ENCODE measurements at regions not wholly inside any gene's neighbourhood (a gene's known extent, or its start where the extent isn't known, plus 50 kb on each side); places are given as distances from the start of the nearest gene placed in this dataset.

DNA sequence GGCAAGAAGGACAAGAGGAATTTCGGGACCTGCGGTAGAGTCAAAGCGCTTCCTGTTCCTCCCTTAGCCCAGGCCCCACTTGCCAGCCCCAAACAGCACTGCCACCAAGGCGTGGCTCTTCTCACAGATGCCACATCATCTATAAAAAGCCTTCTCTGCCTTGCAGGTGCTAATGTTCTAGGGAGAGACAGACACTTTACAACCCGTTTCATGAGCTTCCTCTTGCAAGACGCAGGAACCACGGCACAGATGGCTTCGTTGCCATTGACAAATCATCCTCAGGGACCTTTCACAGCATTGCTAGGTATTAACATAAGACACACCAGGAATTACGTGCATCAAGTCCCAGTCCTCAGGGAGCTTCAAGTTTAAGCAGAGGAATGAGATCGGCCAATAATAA, 180.9 kb downstream of the JCAD start:
- DNase-seq, result no peak

DNA sequence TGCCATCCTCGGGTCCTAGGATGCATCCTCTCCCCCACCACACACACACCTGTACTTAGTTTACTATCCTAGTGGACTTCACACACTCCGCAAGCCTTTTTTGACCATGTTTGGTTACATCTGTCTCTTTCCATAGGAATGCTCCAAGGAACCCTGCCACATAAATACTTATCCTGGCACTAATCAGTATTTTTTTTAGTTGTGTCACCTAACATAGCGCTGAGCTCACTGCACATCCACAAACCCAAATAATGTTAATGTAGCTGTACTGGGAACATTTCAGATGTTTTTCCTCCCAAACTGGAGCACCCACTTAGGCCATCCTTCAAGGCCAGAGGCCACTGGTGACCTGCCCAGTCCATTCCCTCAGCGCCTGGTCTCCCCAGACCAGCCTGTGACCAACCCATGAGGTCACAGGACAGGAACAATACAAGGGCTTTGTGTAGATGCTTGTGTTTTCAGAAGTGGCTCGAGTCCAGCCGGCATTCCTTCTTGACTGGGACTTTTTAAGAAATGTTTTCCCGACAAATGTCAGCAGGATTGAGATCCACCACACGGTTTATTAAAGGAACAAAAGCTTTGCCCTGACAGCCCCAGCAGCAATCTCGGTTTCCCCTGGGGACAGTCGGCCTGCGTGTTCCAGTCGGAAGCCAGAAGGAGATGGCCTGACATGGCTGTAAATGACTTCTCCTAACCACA, 181.4 kb downstream of the JCAD start:
- H3K9me3 Mint-ChIP-seq, result no peaks in the 10 kb centered on the region
- DNase-seq, result no peak

More for the DNA sequence above, 180.9 kb downstream of the JCAD start:
- peaks cover 3 to 16% (median 5%) of the 10 kb centered on the region in 3 donors for H3K27me3 Mint-ChIP-seq (ENCODE audit: low read depth in 3 of 3)
- H3K9ac ChIP-seq (ENCODE audit: insufficient read depth, low read length, poor library complexity, severe bottlenecking), result no peak overlapping the region
- WGBS (ENCODE audit: insufficient coverage), result 0% methylated on average over 8 of the region's 10 CpGs
- no peak overlapping the region for H3K27ac Mint-ChIP-seq
- no peaks in the 10 kb centered on the region for H3K36me3 ChIP-seq (replicated peaks in 1 of 2; ENCODE audit: control insufficient read depth in 1 of 2, insufficient read depth in 2 of 2, low read length in 2 of 2)
- H3K9me3 ChIP-seq (replicated peaks in 1 of 2; ENCODE audit: control insufficient read depth in 1 of 2, insufficient read depth in 1 of 2, low read length in 2 of 2), result no peaks in the 10 kb centered on the region
- H3K9me3 Mint-ChIP-seq, result no peaks in the 10 kb centered on the region
- H3K36me3 Mint-ChIP-seq, result no peaks in the 10 kb centered on the region
- no peak overlapping the region for H3K27ac ChIP-seq (ENCODE audit: low read depth in 1 of 2, low read length in 2 of 2)
- intact Hi-C loops (cut with micrococcal nuclease), result no loop called here
- H3K4me1 Mint-ChIP-seq, result peaks cover 13% of the 10 kb centered on the region
- H3K4me1 ChIP-seq (ENCODE audit: control insufficient read depth in 1 of 2, insufficient read depth in 2 of 2, low read length in 2 of 2), result peaks cover 0 to 8% of the 10 kb centered on the region in 2 donors
- H3K27me3 ChIP-seq (ENCODE audit: control insufficient read depth in 2 of 2, insufficient read depth in 2 of 2, low read length in 2 of 2), result no peaks in the 10 kb centered on the region
- H3K4me2 ChIP-seq (replicated peaks; ENCODE audit: extremely low read depth, low read length, poor library complexity, severe bottlenecking), result no peak overlapping the region
- no peak overlapping the region for H3K4me3 ChIP-seq (replicated peaks in 1 of 3; ENCODE audit: low read depth in 2 of 3, low read length in 3 of 3)
- peak overlapping the region in 1 of 2 donors; percentile 4 for H3K4me3 Mint-ChIP-seq
- no peak overlapping the region for H2AFZ ChIP-seq (ENCODE audit: insufficient read depth, low read depth, low read length, poor library complexity, severe bottlenecking)
- TF ChIP-seq, protein P1, sequence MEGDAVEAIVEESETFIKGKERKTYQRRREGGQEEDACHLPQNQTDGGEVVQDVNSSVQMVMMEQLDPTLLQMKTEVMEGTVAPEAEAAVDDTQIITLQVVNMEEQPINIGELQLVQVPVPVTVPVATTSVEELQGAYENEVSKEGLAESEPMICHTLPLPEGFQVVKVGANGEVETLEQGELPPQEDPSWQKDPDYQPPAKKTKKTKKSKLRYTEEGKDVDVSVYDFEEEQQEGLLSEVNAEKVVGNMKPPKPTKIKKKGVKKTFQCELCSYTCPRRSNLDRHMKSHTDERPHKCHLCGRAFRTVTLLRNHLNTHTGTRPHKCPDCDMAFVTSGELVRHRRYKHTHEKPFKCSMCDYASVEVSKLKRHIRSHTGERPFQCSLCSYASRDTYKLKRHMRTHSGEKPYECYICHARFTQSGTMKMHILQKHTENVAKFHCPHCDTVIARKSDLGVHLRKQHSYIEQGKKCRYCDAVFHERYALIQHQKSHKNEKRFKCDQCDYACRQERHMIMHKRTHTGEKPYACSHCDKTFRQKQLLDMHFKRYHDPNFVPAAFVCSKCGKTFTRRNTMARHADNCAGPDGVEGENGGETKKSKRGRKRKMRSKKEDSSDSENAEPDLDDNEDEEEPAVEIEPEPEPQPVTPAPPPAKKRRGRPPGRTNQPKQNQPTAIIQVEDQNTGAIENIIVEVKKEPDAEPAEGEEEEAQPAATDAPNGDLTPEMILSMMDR (IDR thresholded peaks at IDR 0.05), result no peak
- H4K20me1 ChIP-seq (ENCODE audit: insufficient read depth, low read length), result no peaks in the 10 kb centered on the region
- no peaks in the 10 kb centered on the region for H3K79me2 ChIP-seq (ENCODE audit: insufficient read depth, low read length)

More for the DNA sequence above, 181.4 kb downstream of the JCAD start:
- Histone ChIP-seq H3K36me3 (replicated peaks in 1 of 2; ENCODE audit: control insufficient read depth in 1 of 2, insufficient read depth in 2 of 2, low read length in 2 of 2) (no peaks in the 10 kb centered on the region), H3K9ac (ENCODE audit: insufficient read depth, low read length, poor library complexity, severe bottlenecking) (no peak overlapping the region), H3K27ac (ENCODE audit: low read depth in 1 of 2, low read length in 2 of 2) (no peak overlapping the region), H3K9me3 (replicated peaks in 1 of 2; ENCODE audit: control insufficient read depth in 1 of 2, insufficient read depth in 1 of 2, low read length in 2 of 2) (no peaks in the 10 kb centered on the region), H3K4me3 (replicated peaks in 1 of 3; ENCODE audit: low read depth in 2 of 3, low read length in 3 of 3) (no peak overlapping the region), H3K79me2 (ENCODE audit: insufficient read depth, low read length) (no peaks in the 10 kb centered on the region), H4K20me1 (ENCODE audit: insufficient read depth, low read length) (no peaks in the 10 kb centered on the region), H3K4me1 (ENCODE audit: control insufficient read depth in 1 of 2, insufficient read depth in 2 of 2, low read length in 2 of 2) (peaks cover 0 to 8% of the 10 kb centered on the region in 2 donors), H2AFZ (ENCODE audit: insufficient read depth, low read depth, low read length, poor library complexity, severe bottlenecking) (no peak overlapping the region), H3K4me2 (replicated peaks; ENCODE audit: extremely low read depth, low read length, poor library complexity, severe bottlenecking) (no peak overlapping the region), H3K27me3 (ENCODE audit: control insufficient read depth in 2 of 2, insufficient read depth in 2 of 2, low read length in 2 of 2) (no peaks in the 10 kb centered on the region)
- WGBS (ENCODE audit: insufficient coverage), result 37% methylated on average over 10 of the region's 12 CpGs
- peaks cover 4 to 14% (median 5%) of the 10 kb centered on the region in 3 donors for H3K27me3 Mint-ChIP-seq (ENCODE audit: low read depth in 3 of 3)
- peak overlapping the region in 1 of 2 donors; percentile 4 for H3K4me3 Mint-ChIP-seq
- H3K27ac Mint-ChIP-seq, result no peak overlapping the region
- TF ChIP-seq, protein P1 (IDR thresholded peaks at IDR 0.05), result no peak
- no peaks in the 10 kb centered on the region for H3K36me3 Mint-ChIP-seq
- H3K4me1 Mint-ChIP-seq, result peaks cover 13% of the 10 kb centered on the region
- intact Hi-C loops (cut with micrococcal nuclease), result no loop called here

Measured in CD14-positive monocyte (primary cell).